NOMO-1 treated with DMSO at 0.1 percent for 48 hours (cell line): ENCODE measurements at regions not wholly inside any gene's neighbourhood (a gene's known extent, or its start where the extent isn't known, plus 50 kb on each side); places are given as distances from the start of the nearest gene placed in this dataset.
"Not testable (repeated sequence)": the region's sequence is repeated elsewhere in the genome, so short reads cannot be mapped to it uniquely, and the experiment has no call there.

Experiments used
- DNase-seq: peaks from one replicate; lab custom pipeline; 2025; ENCODE audit not compliant: unreplicated experiment; lab: John Stamatoyannopoulos, UW

- DNase-seq: no peak
These were observed 67.5 kb upstream of the CPSF6 start for GRCh38 chr12:69171881-69172280.

DNA sequence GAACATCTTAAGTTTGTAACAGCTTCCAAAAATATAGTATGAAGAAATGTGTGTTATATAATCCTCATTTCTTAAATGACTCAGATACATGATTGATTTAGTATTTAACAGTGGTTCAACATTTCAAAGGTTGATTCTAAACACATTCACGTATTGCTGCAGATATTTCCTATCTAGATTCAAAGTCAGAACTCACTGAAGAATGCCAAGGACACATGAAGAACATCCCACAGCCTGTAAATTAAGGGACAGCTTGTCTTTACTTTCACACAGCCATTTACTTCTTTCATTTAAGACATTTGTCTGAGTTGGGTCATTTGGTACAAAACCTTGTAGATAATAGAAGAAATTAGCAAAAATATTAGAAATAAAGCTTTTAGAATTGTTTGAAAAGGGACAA, 66.9 kb upstream of the CPSF6 start:
- DNase-seq: no peak

DNA sequence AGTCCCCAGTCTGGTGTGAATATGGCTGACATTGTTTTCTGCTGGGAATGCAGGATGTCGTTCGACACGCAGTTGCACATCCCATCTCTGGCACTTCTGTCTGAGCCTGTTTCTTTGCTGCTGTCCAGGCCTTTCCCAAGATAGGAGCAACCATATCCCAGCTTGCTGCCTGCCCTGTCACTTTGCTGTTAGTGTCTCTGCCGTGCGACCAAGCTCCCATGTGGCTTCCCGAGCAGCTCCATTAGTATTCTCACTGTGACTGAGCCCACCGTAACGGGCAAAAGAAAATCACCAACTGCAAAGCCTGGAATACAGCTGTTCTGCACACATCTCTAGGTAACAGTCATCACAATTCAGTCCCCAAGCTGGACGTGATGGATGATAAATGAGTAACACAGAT, 66.0 kb upstream of the CPSF6 start:
- no peak for DNase-seq

- DNase-seq: no peak
These were observed 59.6 kb upstream of the CPSF6 start for GRCh38 chr12:69179786-69180185.

DNA sequence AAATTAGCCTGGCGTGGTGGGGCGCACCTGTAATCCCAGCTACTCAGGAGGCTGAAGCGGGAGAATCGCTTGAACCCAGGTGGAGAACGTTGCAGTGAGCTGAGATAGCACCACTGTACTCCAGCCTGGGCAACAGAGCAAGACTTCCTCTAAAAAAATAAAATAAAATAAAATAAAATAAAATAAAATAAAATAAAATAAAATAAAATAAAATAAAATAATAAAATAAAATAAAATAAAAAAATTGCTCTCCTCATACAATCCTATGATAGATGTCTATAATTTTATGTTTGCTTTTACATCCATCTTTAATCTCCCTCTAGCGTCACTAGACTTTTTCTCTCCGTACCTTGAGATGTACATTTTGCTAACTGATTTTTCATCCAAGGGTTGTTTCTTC, 51.8 kb upstream of the CPSF6 start:
- not testable (repeated sequence) for DNase-seq

GRCh38 chr12:69189378-69189978, 49.9 kb upstream of the CPSF6 start:
- no peak for DNase-seq
